Fibroblast of mammary gland (primary cell): ENCODE measurements at regions not wholly inside any gene's neighbourhood (a gene's known extent, or its start where the extent isn't known, plus 50 kb on each side); places are given as distances from the start of the nearest gene placed in this dataset.
"Not testable (repeated sequence)": the region's sequence is repeated elsewhere in the genome, so short reads cannot be mapped to it uniquely, and the experiment has no call there.

ENCODE experiments used
- DNase-seq: peaks from one replicate; pipeline ENCODE4 v3.0.0-alpha.2; 2010; ENCODE audit warnings: low read depth
- H3K4me3 ChIP-seq: 2 replicates; pipeline ENCODE4 v1.5.1; 2011; ENCODE audit warnings: low read depth, mild to moderate bottlenecking, low read length, moderate library complexity; ENCODE audit not compliant: control insufficient read depth
- CTCF ChIP-seq: conservative IDR thresholded peaks from 2 replicates; pipeline ENCODE4 v1.5.1; 2011; ENCODE audit warnings: low read depth, low read length, inconsistent platforms; ENCODE audit not compliant: control insufficient read depth, insufficient read depth

GRCh38 chr14:38385343-38385742 is 129.4 kb upstream of the CLEC14A start:
- DNase-seq: no peak
- no peak for TF ChIP-seq CTCF
- H3K4me3 ChIP-seq: no peak overlapping the region

GRCh38 chr14:38384741-38385140 is 128.8 kb upstream of the CLEC14A start:
- DNase-seq: no peak
- H3K4me3 ChIP-seq: no peak overlapping the region
- TF ChIP-seq CTCF: no peak

- TF ChIP-seq CTCF: no peak
Observed at GRCh38 chr14:38367922-38368321, 112.0 kb upstream of the CLEC14A start.

GRCh38 chr14:38366374-38366773 is 110.5 kb upstream of the CLEC14A start:
- peak; percentile 15 for DNase-seq
- no peak overlapping the region for H3K4me3 ChIP-seq
- TF ChIP-seq CTCF: no peak

More at GRCh38 chr14:38367922-38368321, 112.0 kb upstream of the CLEC14A start:
- DNase-seq: no peak
- H3K4me3 ChIP-seq: no peak overlapping the region

- TF ChIP-seq CTCF: no peak
Observed at GRCh38 chr14:38363217-38363616, 107.3 kb upstream of the CLEC14A start.

GRCh38 chr14:38357557-38357956 is 101.7 kb upstream of the CLEC14A start:
- TF ChIP-seq CTCF: no peak
- peak; percentile 88 for DNase-seq
- no peak overlapping the region for H3K4me3 ChIP-seq

More at GRCh38 chr14:38363217-38363616, 107.3 kb upstream of the CLEC14A start:
- DNase-seq: no peak
- H3K4me3 ChIP-seq: no peak overlapping the region

GRCh38 chr14:38355473-38355872 is 99.6 kb upstream of the CLEC14A start:
- not testable (repeated sequence) for H3K4me3 ChIP-seq, DNase-seq
